ENCODE measurements at regions not wholly inside any gene's neighbourhood (a gene's known extent, or its start where the extent isn't known, plus 50 kb on each side); places are given as distances from the start of the nearest gene placed in this dataset.
"Not testable (repeated sequence)": the region's sequence is repeated elsewhere in the genome, so short reads cannot be mapped to it uniquely, and the experiment has no call there.

- DNase-seq (ENCODE audit: extremely low spot score) = no peak
- CTCF ChIA-PET = interaction anchor here (0.8 to 2.9 kb wide), 5 partner anchors 11 to 39 kb away, joined by 3 to 10 read pairs (median 3); no protein-coding TSS in a partner anchor
- TF ChIP-seq, protein P1, sequence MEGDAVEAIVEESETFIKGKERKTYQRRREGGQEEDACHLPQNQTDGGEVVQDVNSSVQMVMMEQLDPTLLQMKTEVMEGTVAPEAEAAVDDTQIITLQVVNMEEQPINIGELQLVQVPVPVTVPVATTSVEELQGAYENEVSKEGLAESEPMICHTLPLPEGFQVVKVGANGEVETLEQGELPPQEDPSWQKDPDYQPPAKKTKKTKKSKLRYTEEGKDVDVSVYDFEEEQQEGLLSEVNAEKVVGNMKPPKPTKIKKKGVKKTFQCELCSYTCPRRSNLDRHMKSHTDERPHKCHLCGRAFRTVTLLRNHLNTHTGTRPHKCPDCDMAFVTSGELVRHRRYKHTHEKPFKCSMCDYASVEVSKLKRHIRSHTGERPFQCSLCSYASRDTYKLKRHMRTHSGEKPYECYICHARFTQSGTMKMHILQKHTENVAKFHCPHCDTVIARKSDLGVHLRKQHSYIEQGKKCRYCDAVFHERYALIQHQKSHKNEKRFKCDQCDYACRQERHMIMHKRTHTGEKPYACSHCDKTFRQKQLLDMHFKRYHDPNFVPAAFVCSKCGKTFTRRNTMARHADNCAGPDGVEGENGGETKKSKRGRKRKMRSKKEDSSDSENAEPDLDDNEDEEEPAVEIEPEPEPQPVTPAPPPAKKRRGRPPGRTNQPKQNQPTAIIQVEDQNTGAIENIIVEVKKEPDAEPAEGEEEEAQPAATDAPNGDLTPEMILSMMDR (IDR thresholded peaks at IDR 0.05; ENCODE audit: control extremely low read depth, extremely low read depth, low read depth, missing control alignments) = no peak
These were observed 123.9 kb downstream of the VPREB1 start for GRCh38 chr22:22368516-22368915.

DNA sequence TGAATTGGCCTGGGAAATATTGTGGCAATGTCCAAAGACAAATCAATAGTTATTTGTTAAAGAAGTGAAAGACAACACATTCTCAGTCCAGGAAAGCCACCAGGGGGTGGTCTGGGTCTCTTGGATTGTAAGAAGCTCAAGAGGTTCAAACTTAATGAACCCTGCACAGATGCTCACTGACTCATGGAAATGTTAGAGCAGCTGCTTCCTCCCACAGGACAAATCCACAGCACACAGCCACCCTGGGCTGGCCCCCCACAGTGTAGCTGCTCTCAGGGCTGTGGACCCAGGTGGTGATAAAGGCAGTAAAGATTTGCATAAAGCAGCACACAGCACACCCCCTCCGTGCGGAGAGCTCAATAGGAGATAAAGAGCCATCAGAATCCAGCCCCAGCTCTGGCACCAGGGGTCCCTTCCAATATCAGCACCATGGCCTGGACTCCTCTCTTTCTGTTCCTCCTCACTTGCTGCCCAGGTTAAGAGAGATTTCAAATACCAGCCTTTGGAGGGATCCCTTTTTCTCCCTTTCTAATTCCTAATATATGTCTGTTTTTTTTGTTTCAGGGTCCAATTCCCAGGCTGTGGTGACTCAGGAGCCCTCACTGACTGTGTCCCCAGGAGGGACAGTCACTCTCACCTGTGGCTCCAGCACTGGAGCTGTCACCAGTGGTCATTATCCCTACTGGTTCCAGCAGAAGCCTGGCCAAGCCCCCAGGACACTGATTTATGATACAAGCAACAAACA is 124.8 kb downstream of the VPREB1 start:
- DNase-seq (ENCODE audit: extremely low spot score); POLR2A ChIA-PET: not testable (repeated sequence)
- CTCF ChIA-PET = interaction anchor here (0.8 to 2.9 kb wide), 5 partner anchors 11 to 40 kb away, joined by 3 to 10 read pairs (median 3); no protein-coding TSS in a partner anchor

More at GRCh38 chr22:22368516-22368915, 123.9 kb downstream of the VPREB1 start:
- POLR2A ChIA-PET = no interaction called here

- no peak for DNase-seq (ENCODE audit: extremely low spot score)
- TF ChIP-seq, protein P1 (IDR thresholded peaks at IDR 0.05; ENCODE audit: control extremely low read depth, extremely low read depth, low read depth, missing control alignments) = no peak
- POLR2A ChIA-PET = no interaction called here
- CTCF ChIA-PET = interaction anchor here (0.8 to 2.9 kb wide), 2 partner anchors 13 to 564 kb away, joined by 3 to 10 read pairs; no protein-coding TSS in a partner anchor
These were observed 125.3 kb downstream of the VPREB1 start for GRCh38 chr22:22369964-22370270.

DNA sequence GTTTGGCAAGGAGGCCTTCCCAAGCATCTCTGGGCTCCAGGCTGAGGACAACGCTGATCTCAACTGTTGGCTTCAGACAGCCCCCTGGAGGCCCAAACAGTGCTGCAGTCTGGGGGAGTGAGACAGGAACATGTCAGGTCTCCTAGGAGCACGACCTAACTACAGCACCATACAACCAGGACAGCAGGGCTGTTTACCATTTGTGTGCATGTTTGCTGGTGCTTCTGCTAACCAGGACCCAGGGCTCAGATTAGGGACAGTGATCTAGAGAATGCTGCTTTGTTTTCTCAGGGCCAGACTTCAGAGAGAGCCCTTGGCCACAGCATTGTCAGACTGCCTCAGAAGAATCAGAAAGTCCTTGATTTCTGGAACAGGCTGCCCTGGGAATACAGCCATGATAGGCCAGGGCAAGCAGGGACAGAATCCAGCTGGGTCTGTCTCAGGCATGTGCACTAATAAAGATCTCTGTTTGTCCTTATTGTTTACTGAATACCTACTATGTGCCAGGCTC is 126.5 kb downstream of the VPREB1 start:
- ChIA-PET CTCF (interaction anchor here (0.9 to 1.5 kb wide), 2 partner anchors 15 to 28 kb away, joined by 3 to 5 read pairs; no protein-coding TSS in a partner anchor), POLR2A (no interaction called here)
- no peak for DNase-seq (ENCODE audit: extremely low spot score)
- TF ChIP-seq, protein P1 (IDR thresholded peaks at IDR 0.05; ENCODE audit: control extremely low read depth, extremely low read depth, low read depth, missing control alignments) = no peak

GRCh38 chr22:22372086-22372485 is 127.5 kb downstream of the VPREB1 start:
- CTCF ChIA-PET = interaction anchor here (0.7 to 1.5 kb wide), 3 partner anchors 8 to 29 kb away, joined by 3 to 5 read pairs (median 3); no protein-coding TSS in a partner anchor
- POLR2A ChIA-PET = no interaction called here
- TF ChIP-seq, protein P1 (IDR thresholded peaks at IDR 0.05; ENCODE audit: control extremely low read depth, extremely low read depth, low read depth, missing control alignments) = no peak
- no peak for DNase-seq (ENCODE audit: extremely low spot score)

DNA sequence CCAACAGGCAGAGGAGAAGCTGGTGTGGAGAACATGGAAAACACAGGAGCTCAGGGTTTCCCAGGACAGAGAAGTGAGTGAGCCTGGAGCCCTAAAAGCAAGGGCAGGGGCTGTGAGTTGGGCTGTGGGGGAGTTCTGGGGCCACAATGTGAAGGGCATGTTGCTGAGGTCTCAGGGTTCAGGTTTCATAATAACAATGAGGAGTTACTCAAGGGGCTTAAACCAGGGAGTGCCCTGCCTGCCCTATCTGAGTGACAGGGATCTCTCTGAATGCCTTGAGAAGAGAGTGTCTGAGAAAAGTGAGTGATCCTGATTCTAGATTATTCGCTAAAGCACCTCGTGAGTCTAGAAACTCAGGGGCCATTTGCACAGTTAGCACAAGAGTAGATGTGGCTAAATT is 129.6 kb downstream of the VPREB1 start:
- DNase-seq (ENCODE audit: extremely low spot score) = no peak
- TF ChIP-seq, protein P1 (IDR thresholded peaks at IDR 0.05; ENCODE audit: control extremely low read depth, extremely low read depth, low read depth, missing control alignments) = no peak
- ChIA-PET CTCF (interaction anchor here (1.3 to 1.6 kb wide), 3 partner anchors 10 to 35 kb away, joined by 3 to 5 read pairs (median 4); no protein-coding TSS in a partner anchor), POLR2A (no interaction called here)

DNA sequence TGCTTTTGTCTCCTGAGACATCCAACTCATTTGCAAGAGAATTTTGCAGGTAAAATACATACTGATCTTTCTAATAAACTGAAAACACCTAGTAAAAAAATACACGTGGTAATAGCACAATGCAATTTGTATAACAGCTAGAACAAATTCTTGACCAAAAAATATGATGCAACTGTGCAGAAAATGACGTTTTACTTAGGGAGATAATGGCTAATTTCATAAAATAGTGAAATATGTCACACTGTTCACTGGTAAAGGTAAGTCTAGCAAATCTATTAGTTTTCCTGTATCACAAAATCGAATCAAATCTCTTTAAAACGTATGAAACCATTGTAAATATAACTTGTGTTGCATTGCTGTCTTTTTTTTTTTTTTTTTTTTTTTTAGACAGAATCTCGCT is 130.0 kb downstream of the VPREB1 start:
- CTCF ChIA-PET = interaction anchor here (1.3 to 1.6 kb wide), 3 partner anchors 9 to 34 kb away, joined by 3 to 5 read pairs (median 4); no protein-coding TSS in a partner anchor
- TF ChIP-seq, protein P1 (IDR thresholded peaks at IDR 0.05; ENCODE audit: control extremely low read depth, extremely low read depth, low read depth, missing control alignments) = no peak
- POLR2A ChIA-PET = no interaction called here
- no peak for DNase-seq (ENCODE audit: extremely low spot score)

All from GM10248 (cell line).